Upper lobe of right lung (tissue), 1 donor: ENCODE measurements at regions not wholly inside any gene's neighbourhood (a gene's known extent, or its start where the extent isn't known, plus 50 kb on each side); places are given as distances from the start of the nearest gene placed in this dataset.
"Not testable (repeated sequence)": the region's sequence is repeated elsewhere in the genome, so short reads cannot be mapped to it uniquely, and the experiment has no call there.

ENCODE experiments used
- ATAC-seq: fragments of 200-7000 bp; cut with Tn5 transposase; one replicate; pipeline ENCODE4 v1.9.1; 2020; ENCODE audit warnings: mild to moderate bottlenecking, moderate library complexity
- DNase-seq: peaks from one replicate; pipeline ENCODE4 v3.0.0-alpha.2; 2020
- H3K27ac ChIP-seq: fragments of 200-600 bp; one replicate; pipeline ENCODE4 v1.8.0; 2022
- H3K27me3 ChIP-seq: fragments of 200-600 bp; one replicate; pipeline ENCODE4 v1.8.0; 2022; ENCODE audit warnings: mild to moderate bottlenecking
- H3K36me3 ChIP-seq: fragments of 200-600 bp; one replicate; pipeline ENCODE4 v1.8.0; 2022
- H3K4me1 ChIP-seq: fragments of 200-600 bp; one replicate; pipeline ENCODE4 v1.8.0; 2022
- H3K4me3 ChIP-seq: fragments of 200-600 bp; one replicate; pipeline ENCODE4 v1.8.0; 2022; ENCODE audit warnings: mild to moderate bottlenecking
- H3K9me3 ChIP-seq: fragments of 200-600 bp; one replicate; pipeline ENCODE4 v1.8.0; 2022
- CTCF ChIP-seq: fragments of 200-600 bp; IDR thresholded peaks from one replicate; pipeline ENCODE4 v1.8.0; 2022; ENCODE audit warnings: antibody characterized with exemption
- intact Hi-C: fragments of 100-400 bp; cut with DNase I; formaldehyde crosslinking; loops from one replicate; pipeline ENCODE4 v1.11.0; 2022
- donor health status: DM: no; HTN: yes; CAD: no; lungs with severe emphysema.

GRCh38 chr3:84666468-84666867, 292.3 kb upstream of the CADM2 start:
- H3K27ac ChIP-seq: no peak overlapping the region
- TF ChIP-seq CTCF: no peak
- DNase-seq (no peak), ATAC-seq (no peak)
- H3K36me3 ChIP-seq: no peaks in the 10 kb centered on the region
- H3K4me3 ChIP-seq: no peak overlapping the region
- H3K4me1 ChIP-seq: no peaks in the 10 kb centered on the region
- no peaks in the 10 kb centered on the region for H3K9me3 ChIP-seq
- H3K27me3 ChIP-seq: no peaks in the 10 kb centered on the region
- intact Hi-C loops: no loop called here

- no peaks in the 10 kb centered on the region for H3K36me3 ChIP-seq
- TF ChIP-seq CTCF: no peak
- intact Hi-C loops: no loop called here
- no peaks in the 10 kb centered on the region for H3K9me3 ChIP-seq
- no peak overlapping the region for H3K27ac ChIP-seq
- H3K27me3 ChIP-seq: no peaks in the 10 kb centered on the region
- ATAC-seq: no peak
- no peaks in the 10 kb centered on the region for H3K4me1 ChIP-seq
- no peak overlapping the region for H3K4me3 ChIP-seq
- no peak for DNase-seq
Observed at GRCh38 chr3:84679211-84679610, 279.6 kb upstream of the CADM2 start.

- H3K27me3 ChIP-seq: no peaks in the 10 kb centered on the region
- no peak overlapping the region for H3K27ac ChIP-seq
- TF ChIP-seq CTCF: no peak
- intact Hi-C loops: no loop called here
- no peak for ATAC-seq
- no peak overlapping the region for H3K4me3 ChIP-seq
- H3K9me3 ChIP-seq: no peaks in the 10 kb centered on the region
- no peaks in the 10 kb centered on the region for H3K4me1 ChIP-seq
- H3K36me3 ChIP-seq: no peaks in the 10 kb centered on the region
- DNase-seq: no peak
Observed at GRCh38 chr3:84680700-84681099, 278.1 kb upstream of the CADM2 start.

GRCh38 chr3:84683493-84683892, 275.3 kb upstream of the CADM2 start:
- Histone ChIP-seq H3K4me1 (no peaks in the 10 kb centered on the region), H3K36me3 (no peaks in the 10 kb centered on the region), H3K4me3 (no peak overlapping the region), H3K9me3 (no peaks in the 10 kb centered on the region), H3K27ac (no peak overlapping the region), H3K27me3 (no peaks in the 10 kb centered on the region)
- DNase-seq (no peak), ATAC-seq (no peak)
- no peak for TF ChIP-seq CTCF
- intact Hi-C loops: no loop called here

- no peaks in the 10 kb centered on the region for H3K27me3 ChIP-seq
- H3K4me3 ChIP-seq: no peak overlapping the region
- ATAC-seq: no peak
- intact Hi-C loops: no loop called here
- H3K36me3 ChIP-seq: no peaks in the 10 kb centered on the region
- no peaks in the 10 kb centered on the region for H3K4me1 ChIP-seq
- H3K9me3 ChIP-seq: no peaks in the 10 kb centered on the region
- no peak for TF ChIP-seq CTCF
- DNase-seq: no peak
- H3K27ac ChIP-seq: no peak overlapping the region
Observed at GRCh38 chr3:84685467-84685866, 273.3 kb upstream of the CADM2 start.

GRCh38 chr3:84692261-84692660, 266.5 kb upstream of the CADM2 start:
- Histone ChIP-seq H3K4me3 (no peak overlapping the region), H3K9me3 (no peaks in the 10 kb centered on the region), H3K4me1 (no peaks in the 10 kb centered on the region), H3K27me3 (no peaks in the 10 kb centered on the region), H3K27ac (no peak overlapping the region), H3K36me3 (no peaks in the 10 kb centered on the region)
- no peak for TF ChIP-seq CTCF
- ATAC-seq (peak; percentile 36), DNase-seq (no peak)
- intact Hi-C loops: no loop called here

GRCh38 chr3:84710288-84710687, 248.5 kb upstream of the CADM2 start:
- H3K9me3 ChIP-seq, H3K27ac ChIP-seq, DNase-seq, H3K36me3 ChIP-seq, ATAC-seq, intact Hi-C loops, H3K4me1 ChIP-seq, H3K27me3 ChIP-seq, H3K4me3 ChIP-seq: not testable (repeated sequence)
